PC-3 (cell line): ENCODE measurements at regions not wholly inside any gene's neighbourhood (a gene's known extent, or its start where the extent isn't known, plus 50 kb on each side); places are given as distances from the start of the nearest gene placed in this dataset.

Experiments
- ATAC-seq: fragments of 200-7000 bp; cut with Tn5 transposase; 2 replicates; pipeline ENCODE4 v1.9.1; 2020; ENCODE audit warnings: mild to moderate bottlenecking, moderate library complexity
- BruUV-seq: library from RNA; stranded (reverse); fragments of 400-500 nt; replicated peaks from 2 replicates; lab custom pipeline; 2021; lab: Mats Ljungman, UMichigan
- CTCF ChIA-PET: fragments of 300-600 bp; sonication (Branson Sonifier 250); formaldehyde crosslinking; loops from one replicate; lab custom pipeline; 2022; ENCODE audit warnings: antibody characterized with exemption; lab: Charles Lee
- POLR2A ChIA-PET: fragments of 300-600 bp; sonication (Branson Sonifier 250); formaldehyde crosslinking; loops from one replicate; lab custom pipeline; 2022; ENCODE audit warnings: antibody characterized with exemption; ENCODE audit not compliant: unreplicated experiment; lab: Charles Lee
- DNase-seq: peaks from one replicate; pipeline ENCODE4 v3.0.0-alpha.2; 2015
- H2AFZ ChIP-seq: fragments of 300-600 bp; sonication (generic); 2 replicates; pipeline ENCODE4 v1.6.0; 2016; ENCODE audit warnings: antibody characterized with exemption, low read length
- H3F3A ChIP-seq: fragments of 300-600 bp; sonication (generic); one replicate; pipeline ENCODE4 v1.6.0; 2017; ENCODE audit warnings: antibody characterized with exemption, low read length, control low read depth, mild to moderate bottlenecking; ENCODE audit not compliant: unreplicated experiment
- H3K27ac ChIP-seq: fragments of 300-600 bp; sonication (generic); 2 replicates; pipeline ENCODE4 v1.5.1; 2016; ENCODE audit warnings: mild to moderate bottlenecking, low read length
- H3K27me3 ChIP-seq: fragments of 300-600 bp; sonication (generic); 2 replicates; pipeline ENCODE4 v1.6.1; 2016; ENCODE audit warnings: low read length, mixed read lengths
- H3K36me3 ChIP-seq: fragments of 300-600 bp; sonication (generic); 2 replicates; pipeline ENCODE4 v1.6.1; 2016; ENCODE audit warnings: low read depth, mixed run types, low read length, mixed read lengths
- H3K4me1 ChIP-seq: fragments of 300-600 bp; sonication (generic); 2 replicates; pipeline ENCODE4 v1.5.1; 2016; ENCODE audit warnings: low read length; ENCODE audit not compliant: insufficient read depth
- H3K4me2 ChIP-seq: fragments of 300-600 bp; sonication (generic); 2 replicates; pipeline ENCODE4 v1.6.0; 2016; ENCODE audit warnings: low read length
- H3K4me3 ChIP-seq: fragments of 300-600 bp; sonication (generic); 2 replicates; pipeline ENCODE4 v1.5.1; 2016; ENCODE audit warnings: mild to moderate bottlenecking, low read length, mixed read lengths
- H3K79me2 ChIP-seq: fragments of 300-600 bp; sonication (generic); 2 replicates; pipeline ENCODE4 v1.6.1; 2017; ENCODE audit warnings: low read length, mixed read lengths
- H3K9ac ChIP-seq: fragments of 300-600 bp; sonication (generic); 2 replicates; pipeline ENCODE4 v1.6.0; 2016; ENCODE audit warnings: mild to moderate bottlenecking, low read length
- H3K9me2 ChIP-seq: fragments of 300-600 bp; sonication (generic); replicated peaks from 2 replicates; pipeline ENCODE4 v1.6.1; 2016; ENCODE audit warnings: mixed run types, low read length, mixed read lengths
- H3K9me3 ChIP-seq: fragments of 300-600 bp; sonication (generic); 2 replicates; pipeline ENCODE4 v1.6.1; 2016; ENCODE audit warnings: low read length, mixed read lengths
- H4K20me1 ChIP-seq: fragments of 300-600 bp; sonication (generic); 2 replicates; pipeline ENCODE4 v1.6.1; 2016; ENCODE audit warnings: low read length, mixed read lengths
- CTCF ChIP-seq: fragments of 300-600 bp; sonication (generic); conservative IDR thresholded peaks from 2 replicates; pipeline ENCODE4 v1.5.1; 2017; ENCODE audit warnings: antibody characterized with exemption, low read depth, mild to moderate bottlenecking, low read length
- EZH2 ChIP-seq: fragments of 300-600 bp; sonication (generic); IDR thresholded peaks from one replicate; pipeline ENCODE4 v1.6.1; 2017; ENCODE audit warnings: antibody characterized with exemption, mild to moderate bottlenecking, low read length; ENCODE audit not compliant: unreplicated experiment
- EZH2phosphoT487 ChIP-seq: fragments of 300-600 bp; sonication (generic); IDR thresholded peaks from 2 replicates; pipeline ENCODE4 v1.6.1; 2018; ENCODE audit warnings: mild to moderate bottlenecking, antibody characterized with exemption, low read length, borderline replicate concordance
- intact Hi-C: fragments of 100-400 bp; cut with micrococcal nuclease; formaldehyde crosslinking; loops from 2 replicates; pipeline ENCODE4 v1.9.0; 2023

- DNase-seq (no peak), ATAC-seq (no peak)
- Histone ChIP-seq H3K9me2 (no peaks in the 10 kb centered on the region), H3K4me3 (no peak overlapping the region), H3K4me1 (no peaks in the 10 kb centered on the region), H3F3A (no peaks in the 10 kb centered on the region), H3K9ac (no peak overlapping the region), H2AFZ (no peak overlapping the region), H4K20me1 (no peaks in the 10 kb centered on the region), H3K9me3 (no peaks in the 10 kb centered on the region), H3K36me3 (no peaks in the 10 kb centered on the region), H3K4me2 (no peak overlapping the region), H3K27ac (no peak overlapping the region), H3K27me3 (no peaks in the 10 kb centered on the region), H3K79me2 (no peaks in the 10 kb centered on the region)
- POLR2A ChIA-PET, result no interaction called here
- BruUV-seq, result no TSS peak
- intact Hi-C loops, result no loop called here
- TF ChIP-seq EZH2, result no peak
- CTCF ChIA-PET, result no interaction called here
These were observed 351.7 kb downstream of the ZNF608 start for GRCh38 chr5:124394700-124395245.

GRCh38 chr5:124393584-124394379 lies 352.7 kb downstream of the ZNF608 start:
- H4K20me1 ChIP-seq, result no peaks in the 10 kb centered on the region
- no peak; the same call in 1 of the 2 replicates for ATAC-seq
- POLR2A ChIA-PET, result no interaction called here

GRCh38 chr5:124383693-124384092 lies 362.7 kb downstream of the ZNF608 start:
- Histone ChIP-seq H3K79me2 (no peaks in the 10 kb centered on the region), H3K9me3 (0 out of 2 replicates have a peak, but pooled peaks cover 5% of the 10 kb centered on the region), H3K36me3 (peaks cover 3% of the 10 kb centered on the region; the same call in 1 of the 2 replicates), H3K9me2 (no peaks in the 10 kb centered on the region), H4K20me1 (no peaks in the 10 kb centered on the region), H3K4me2 (no peak overlapping the region), H3K27me3 (no peaks in the 10 kb centered on the region), H2AFZ (no peak overlapping the region), H3K9ac (no peak overlapping the region), H3K4me1 (no peaks in the 10 kb centered on the region), H3F3A (no peaks in the 10 kb centered on the region), H3K4me3 (no peak overlapping the region; the same call in 1 of the 2 replicates), H3K27ac (no peak overlapping the region)
- ChIA-PET POLR2A (no interaction called here), CTCF (no interaction called here)
- DNase-seq, result no peak
- ATAC-seq, result no peak
- intact Hi-C loops, result no loop called here
- no peak for TF ChIP-seq CTCF
- no peak for TF ChIP-seq EZH2
- TF ChIP-seq EZH2phosphoT487, result no peak
- no TSS peak for BruUV-seq

More at GRCh38 chr5:124393584-124394379, 352.7 kb downstream of the ZNF608 start:
- no peak overlapping the region for H3K4me3 ChIP-seq
- H3K9ac ChIP-seq, result no peak overlapping the region
- H3K4me1 ChIP-seq, result no peaks in the 10 kb centered on the region
- H3F3A ChIP-seq, result no peaks in the 10 kb centered on the region
- H3K27ac ChIP-seq, result no peak overlapping the region
- H3K27me3 ChIP-seq, result no peaks in the 10 kb centered on the region
- H3K9me3 ChIP-seq, result no peaks in the 10 kb centered on the region
- DNase-seq, result no peak
- no peaks in the 10 kb centered on the region for H3K36me3 ChIP-seq
- H2AFZ ChIP-seq, result no peak overlapping the region
- intact Hi-C loops, result no loop called here
- no peak overlapping the region for H3K4me2 ChIP-seq
- BruUV-seq, result no TSS peak
- no peaks in the 10 kb centered on the region for H3K79me2 ChIP-seq
- CTCF ChIA-PET, result no interaction called here
- no peak for TF ChIP-seq EZH2
- no peak for TF ChIP-seq EZH2phosphoT487
- no peak for TF ChIP-seq CTCF
- H3K9me2 ChIP-seq, result no peaks in the 10 kb centered on the region
